ENCODE measurements at regions not wholly inside any gene's neighbourhood (a gene's known extent, or its start where the extent isn't known, plus 50 kb on each side); places are given as distances from the start of the nearest gene placed in this dataset.

GRCh38 chr6:120248451-120248850 lies 898.9 kb upstream of the MAN1A1 start (continued):
- TF ChIP-seq ZNF462 (CRISPR knock-in tag; IDR thresholded peaks at IDR 0.05) (no peak), POLR2AphosphoS5 (IDR thresholded peaks at IDR 0.05; ENCODE audit: low read depth) (no peak), EZH2 (IDR thresholded peaks at IDR 0.05; ENCODE audit: low read depth, unreplicated experiment) (no peak), ETS1 (IDR thresholded peaks at IDR 0.05) (no peak), CREB1 (CRISPR knock-in tag; IDR thresholded peaks at IDR 0.05; ENCODE audit: low read depth) (no peak), ZNF331 (CRISPR knock-in tag; IDR thresholded peaks at IDR 0.05; ENCODE audit: low read depth) (no peak), STAT1 (IDR thresholded peaks at IDR 0.05; ENCODE audit: unreplicated experiment) (no peak), EZH2phosphoT487 (IDR thresholded peaks at IDR 0.05; ENCODE audit: unreplicated experiment) (no peak), NANOG (IDR thresholded peaks at IDR 0.05; ENCODE audit: borderline replicate concordance) (no peak)

- no peak overlapping the region for H3K4me3 ChIP-seq
- H3K27ac ChIP-seq (ENCODE audit: low read depth): no peak overlapping the region
- H3K9me2 ChIP-seq (ENCODE audit: insufficient read depth): 0 out of 2 replicates have a peak, but pooled peaks cover 4% of the 10 kb centered on the region
- H3K36me3 ChIP-seq (ENCODE audit: insufficient read depth): no peaks in the 10 kb centered on the region
- DNase-seq (ENCODE audit: low spot score) (no peak), ATAC-seq (no peak)
- Mint-ChIP-seq H3K27me3 (ENCODE audit: insufficient read depth, low read depth, poor library complexity) (no peaks in the 10 kb centered on the region), H3K9me3 (peaks cover 3% of the 10 kb centered on the region; the same call in 1 of the 3 replicates), H3K36me3 (ENCODE audit: low read depth) (no peaks in the 10 kb centered on the region), H3K4me3 (no peak overlapping the region), H3K4me1 (no peaks in the 10 kb centered on the region), H3K27ac (no peak overlapping the region)
- H3K4me2 ChIP-seq: no peak overlapping the region
- no peak overlapping the region for H2AFZ ChIP-seq
- no peaks in the 10 kb centered on the region for H3K4me1 ChIP-seq (ENCODE audit: insufficient read depth)
- H4K20me1 ChIP-seq (replicated peaks; ENCODE audit: insufficient read depth): no peaks in the 10 kb centered on the region
- H3K79me2 ChIP-seq (replicated peaks; ENCODE audit: insufficient read depth): no peaks in the 10 kb centered on the region
- H3F3A ChIP-seq (replicated peaks; ENCODE audit: low read depth): no peaks in the 10 kb centered on the region
- H3K27me3 ChIP-seq (ENCODE audit: insufficient read depth): no peaks in the 10 kb centered on the region
- TF ChIP-seq ETS1 (IDR thresholded peaks at IDR 0.05) (no peak), CREB1 (CRISPR knock-in tag; IDR thresholded peaks at IDR 0.05; ENCODE audit: low read depth) (no peak), NANOG (IDR thresholded peaks at IDR 0.05; ENCODE audit: borderline replicate concordance) (no peak), ZNF331 (CRISPR knock-in tag; IDR thresholded peaks at IDR 0.05; ENCODE audit: low read depth) (no peak), STAT1 (IDR thresholded peaks at IDR 0.05; ENCODE audit: unreplicated experiment) (no peak), EZH2phosphoT487 (IDR thresholded peaks at IDR 0.05; ENCODE audit: unreplicated experiment) (no peak), POLR2AphosphoS5 (IDR thresholded peaks at IDR 0.05; ENCODE audit: low read depth) (no peak), ZNF114 (CRISPR knock-in tag; IDR thresholded peaks at IDR 0.05) (no peak), JUNB (IDR thresholded peaks at IDR 0.05; ENCODE audit: unreplicated experiment) (no peak)
These were observed 887.7 kb upstream of the MAN1A1 start for GRCh38 chr6:120237221-120237620.
